ENCODE measurements at regions not wholly inside any gene's neighbourhood (a gene's known extent, or its start where the extent isn't known, plus 50 kb on each side); places are given as distances from the start of the nearest gene placed in this dataset.

- Mint-ChIP-seq H3K4me1 (no peaks in the 10 kb centered on the region), H3K27me3 (ENCODE audit: low read depth) (no peaks in the 10 kb centered on the region), H3K36me3 (no peaks in the 10 kb centered on the region), H3K27ac (no peak overlapping the region), H3K4me3 (no peak overlapping the region), H3K9me3 (no peaks in the 10 kb centered on the region)
- TF ChIP-seq CTCF (IDR thresholded peaks at IDR 0.05; ENCODE audit: unreplicated experiment): no peak
- no peak for DNase-seq (ENCODE audit: low spot score in 2 of 2, unreplicated experiment in 2 of 2)
These were observed 96.4 kb upstream of the EPHA7 start for GRCh38 chr6:93515736-93516135.

- H3K4me3 Mint-ChIP-seq: no peak overlapping the region
- H3K4me1 Mint-ChIP-seq: no peaks in the 10 kb centered on the region
- H3K27me3 Mint-ChIP-seq (ENCODE audit: low read depth): no peaks in the 10 kb centered on the region
- H3K27ac Mint-ChIP-seq: no peak overlapping the region
- H3K36me3 Mint-ChIP-seq: no peaks in the 10 kb centered on the region
- DNase-seq (ENCODE audit: low spot score in 2 of 2, unreplicated experiment in 2 of 2): no peak
- no peak for TF ChIP-seq CTCF (IDR thresholded peaks at IDR 0.05; ENCODE audit: unreplicated experiment)
- peaks cover 12% of the 10 kb centered on the region for H3K9me3 Mint-ChIP-seq
These were observed 79.4 kb upstream of the EPHA7 start for GRCh38 chr6:93498713-93499112.

GRCh38 chr6:93496548-93496947 is 77.2 kb upstream of the EPHA7 start:
- no peaks in the 10 kb centered on the region for H3K27me3 Mint-ChIP-seq (ENCODE audit: low read depth)
- H3K9me3 Mint-ChIP-seq: peaks cover 4% of the 10 kb centered on the region
- H3K4me3 Mint-ChIP-seq: no peak overlapping the region

GRCh38 chr6:93494057-93494456 is 74.7 kb upstream of the EPHA7 start:
- H3K9me3 Mint-ChIP-seq: no peaks in the 10 kb centered on the region
- no peaks in the 10 kb centered on the region for H3K4me1 Mint-ChIP-seq
- no peaks in the 10 kb centered on the region for H3K36me3 Mint-ChIP-seq

More at GRCh38 chr6:93496548-93496947, 77.2 kb upstream of the EPHA7 start:
- no peak for TF ChIP-seq CTCF (IDR thresholded peaks at IDR 0.05; ENCODE audit: unreplicated experiment)
- DNase-seq (ENCODE audit: low spot score in 2 of 2, unreplicated experiment in 2 of 2): no peak
- Mint-ChIP-seq H3K4me1 (no peaks in the 10 kb centered on the region), H3K36me3 (no peaks in the 10 kb centered on the region), H3K27ac (no peak overlapping the region)

GRCh38 chr6:93474733-93475179 is 55.4 kb upstream of the EPHA7 start:
- peaks cover 2% of the 10 kb centered on the region for H3K4me1 Mint-ChIP-seq
- H3K4me3 Mint-ChIP-seq: no peak overlapping the region
- H3K27me3 Mint-ChIP-seq (ENCODE audit: low read depth): no peaks in the 10 kb centered on the region
- peaks cover 5% of the 10 kb centered on the region for H3K9me3 Mint-ChIP-seq
- no peaks in the 10 kb centered on the region for H3K36me3 Mint-ChIP-seq
- no peak overlapping the region for H3K27ac Mint-ChIP-seq
- DNase-seq (ENCODE audit: low spot score in 2 of 2, unreplicated experiment in 2 of 2): no peak
- no peak for TF ChIP-seq CTCF (IDR thresholded peaks at IDR 0.05; ENCODE audit: unreplicated experiment)

More at GRCh38 chr6:93494057-93494456, 74.7 kb upstream of the EPHA7 start:
- DNase-seq (ENCODE audit: low spot score in 2 of 2, unreplicated experiment in 2 of 2): no peak
- H3K27ac Mint-ChIP-seq: no peak overlapping the region
- TF ChIP-seq CTCF (IDR thresholded peaks at IDR 0.05; ENCODE audit: unreplicated experiment): no peak
- no peaks in the 10 kb centered on the region for H3K27me3 Mint-ChIP-seq (ENCODE audit: low read depth)
- H3K4me3 Mint-ChIP-seq: no peak overlapping the region

- no peaks in the 10 kb centered on the region for H3K36me3 Mint-ChIP-seq
- no peak for DNase-seq (ENCODE audit: low spot score in 2 of 2, unreplicated experiment in 2 of 2)
These were observed 51.9 kb upstream of the EPHA7 start for GRCh38 chr6:93471281-93471680.

More at GRCh38 chr6:93471281-93471680, 51.9 kb upstream of the EPHA7 start:
- no peak overlapping the region for H3K4me3 Mint-ChIP-seq
- no peak overlapping the region for H3K27ac Mint-ChIP-seq
- H3K4me1 Mint-ChIP-seq: peaks cover 4% of the 10 kb centered on the region
- peaks cover 5% of the 10 kb centered on the region for H3K9me3 Mint-ChIP-seq
- no peak for TF ChIP-seq CTCF (IDR thresholded peaks at IDR 0.05; ENCODE audit: unreplicated experiment)
- no peaks in the 10 kb centered on the region for H3K27me3 Mint-ChIP-seq (ENCODE audit: low read depth)
